22Rv1 (cell line): ENCODE measurements at regions not wholly inside any gene's neighbourhood (a gene's known extent, or its start where the extent isn't known, plus 50 kb on each side); places are given as distances from the start of the nearest gene placed in this dataset.

ENCODE experiments used
- ZFX ChIP-seq: fragments of 450-650 bp; IDR thresholded peaks from 2 replicates; pipeline ENCODE4 v1.6.1; 2017; ENCODE audit warnings: antibody characterized with exemption, borderline replicate concordance
- TF ChIP-seq, protein P1 (sequence below): fragments of 450-650 bp; IDR thresholded peaks from 2 replicates; pipeline ENCODE4 v1.5.1; 2017; ENCODE audit warnings: mild to moderate bottlenecking

DNA sequence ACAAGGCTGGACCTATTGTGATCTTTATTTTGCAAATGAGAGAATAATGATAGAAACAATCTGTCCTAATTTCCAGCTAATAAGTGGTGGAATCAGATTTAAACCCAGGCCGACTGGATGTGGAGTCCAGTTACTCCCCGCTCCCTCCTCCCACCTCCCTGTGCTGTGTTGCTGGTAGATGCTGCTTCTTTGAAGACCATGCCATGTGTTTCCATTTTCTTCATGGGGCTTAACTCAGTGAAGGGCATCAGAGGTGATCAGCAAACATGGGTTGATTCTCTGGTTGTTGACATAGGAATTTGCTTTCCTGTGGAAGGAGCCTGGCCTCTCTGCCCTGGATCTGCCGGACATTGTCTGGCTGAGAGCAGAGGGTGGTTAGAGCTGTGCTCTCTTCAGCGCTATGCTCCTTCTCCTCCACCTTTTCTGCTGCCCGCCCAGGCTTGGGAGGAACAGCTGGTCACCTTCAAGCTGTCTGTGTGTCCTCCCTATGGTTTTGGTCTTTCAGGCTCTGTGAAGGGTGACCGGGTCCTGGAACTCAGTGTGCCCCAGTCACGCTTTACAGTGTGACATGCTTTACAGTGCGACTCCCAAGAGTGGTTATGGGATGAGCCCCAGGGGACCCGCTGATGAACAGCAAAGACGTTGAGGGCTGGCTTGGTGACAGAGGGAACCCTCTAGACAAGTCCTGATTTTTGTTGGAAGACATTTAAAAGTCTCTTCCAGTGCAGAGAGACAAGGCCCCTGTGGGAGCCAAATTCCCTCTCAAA is 68.4 kb upstream of the RPS23 start:
- TF ChIP-seq, protein P1, sequence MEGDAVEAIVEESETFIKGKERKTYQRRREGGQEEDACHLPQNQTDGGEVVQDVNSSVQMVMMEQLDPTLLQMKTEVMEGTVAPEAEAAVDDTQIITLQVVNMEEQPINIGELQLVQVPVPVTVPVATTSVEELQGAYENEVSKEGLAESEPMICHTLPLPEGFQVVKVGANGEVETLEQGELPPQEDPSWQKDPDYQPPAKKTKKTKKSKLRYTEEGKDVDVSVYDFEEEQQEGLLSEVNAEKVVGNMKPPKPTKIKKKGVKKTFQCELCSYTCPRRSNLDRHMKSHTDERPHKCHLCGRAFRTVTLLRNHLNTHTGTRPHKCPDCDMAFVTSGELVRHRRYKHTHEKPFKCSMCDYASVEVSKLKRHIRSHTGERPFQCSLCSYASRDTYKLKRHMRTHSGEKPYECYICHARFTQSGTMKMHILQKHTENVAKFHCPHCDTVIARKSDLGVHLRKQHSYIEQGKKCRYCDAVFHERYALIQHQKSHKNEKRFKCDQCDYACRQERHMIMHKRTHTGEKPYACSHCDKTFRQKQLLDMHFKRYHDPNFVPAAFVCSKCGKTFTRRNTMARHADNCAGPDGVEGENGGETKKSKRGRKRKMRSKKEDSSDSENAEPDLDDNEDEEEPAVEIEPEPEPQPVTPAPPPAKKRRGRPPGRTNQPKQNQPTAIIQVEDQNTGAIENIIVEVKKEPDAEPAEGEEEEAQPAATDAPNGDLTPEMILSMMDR: no peak
- no peak for TF ChIP-seq ZFX
